IPS-NIHi11 (cell line): ENCODE measurements at regions not wholly inside any gene's neighbourhood (a gene's known extent, or its start where the extent isn't known, plus 50 kb on each side); places are given as distances from the start of the nearest gene placed in this dataset.
"Not testable (repeated sequence)": the region's sequence is repeated elsewhere in the genome, so short reads cannot be mapped to it uniquely, and the experiment has no call there.

ENCODE experiments used
- DNase-seq: peaks from one replicate; pipeline ENCODE4 v3.0.0; 2012; ENCODE audit warnings: mixed read lengths, low spot score

DNA sequence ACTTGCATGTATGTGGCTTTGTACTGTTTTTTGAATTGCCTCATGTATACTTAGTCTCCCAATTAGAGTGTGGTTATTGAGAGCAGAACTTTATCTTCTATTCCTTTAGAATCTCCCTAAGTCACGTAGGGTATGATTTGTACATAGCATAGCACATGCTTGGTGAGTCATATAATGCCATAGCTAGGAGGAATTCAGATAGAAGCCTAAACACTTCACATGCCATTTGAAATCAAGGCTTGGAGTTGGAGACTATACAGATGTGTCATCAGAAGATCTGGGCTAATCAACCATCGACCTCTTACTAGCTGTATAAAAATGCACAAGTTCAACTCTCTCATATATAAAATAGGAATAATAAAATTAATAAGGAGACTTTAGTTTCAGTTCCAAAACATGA is 222.6 kb upstream of the ST6GAL2 start:
- DNase-seq: no peak

GRCh38 chr2:107111623-107112022 is 225.7 kb upstream of the ST6GAL2 start:
- no peak for DNase-seq

DNA sequence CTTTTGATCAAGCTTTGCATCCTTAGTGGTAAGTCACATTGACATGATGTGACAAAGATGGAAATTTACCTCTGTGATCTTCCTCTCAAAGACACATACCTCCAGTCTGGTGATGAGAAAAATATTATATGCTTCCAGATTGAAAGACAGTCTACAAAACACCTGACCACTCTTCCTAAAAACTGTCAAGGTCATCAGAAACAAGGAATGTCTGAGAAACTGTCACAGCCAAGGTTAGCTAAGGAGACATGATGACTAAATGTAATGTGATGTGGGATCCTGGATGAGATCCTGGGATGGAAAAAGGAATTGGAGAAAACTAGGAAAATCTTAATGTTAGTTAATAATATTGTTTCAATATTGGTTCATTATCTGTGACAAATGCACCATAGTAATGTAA is 226.6 kb upstream of the ST6GAL2 start:
- no peak for DNase-seq

DNA sequence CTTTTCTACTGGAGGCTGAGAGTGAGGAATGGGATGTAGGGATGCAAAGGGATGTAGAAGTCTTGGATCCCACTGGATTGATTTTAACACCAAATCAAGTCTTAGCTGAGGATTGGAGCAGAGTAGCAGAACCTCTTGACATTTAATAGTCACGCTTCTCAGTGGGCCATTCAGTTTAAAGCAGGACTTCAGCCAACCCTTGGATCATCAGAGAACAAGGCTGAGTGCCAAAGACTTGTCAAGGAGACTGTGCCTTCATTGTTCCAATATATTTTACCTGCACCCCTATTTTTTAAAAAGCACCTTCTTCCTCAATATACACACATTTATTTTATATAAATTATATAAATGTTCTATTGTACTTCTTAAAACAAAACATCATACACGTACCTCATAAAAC is 242.4 kb upstream of the ST6GAL2 start:
- no peak for DNase-seq

- DNase-seq: no peak
Measured at GRCh38 chr2:107132070-107132469, 246.1 kb upstream of the ST6GAL2 start.

DNA sequence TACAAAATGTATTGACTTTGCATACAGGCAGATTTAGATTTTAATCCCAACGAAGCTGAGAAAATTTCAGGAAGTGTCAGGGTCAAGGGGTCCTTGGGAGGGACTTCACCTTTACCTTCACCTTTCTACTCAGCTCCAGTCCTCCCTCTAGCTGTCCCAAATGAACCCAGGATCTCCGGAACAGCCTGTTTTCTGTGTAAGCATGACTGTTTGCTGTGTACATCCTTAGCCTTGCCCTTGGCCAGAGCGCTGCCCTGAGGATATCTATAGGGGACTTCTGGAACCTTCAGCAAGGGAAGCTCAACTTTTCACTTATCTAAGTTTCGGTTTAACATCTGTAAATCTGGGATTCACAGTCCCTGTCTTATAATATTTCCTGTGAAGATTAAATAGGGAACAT is 246.8 kb upstream of the ST6GAL2 start:
- no peak for DNase-seq

DNA sequence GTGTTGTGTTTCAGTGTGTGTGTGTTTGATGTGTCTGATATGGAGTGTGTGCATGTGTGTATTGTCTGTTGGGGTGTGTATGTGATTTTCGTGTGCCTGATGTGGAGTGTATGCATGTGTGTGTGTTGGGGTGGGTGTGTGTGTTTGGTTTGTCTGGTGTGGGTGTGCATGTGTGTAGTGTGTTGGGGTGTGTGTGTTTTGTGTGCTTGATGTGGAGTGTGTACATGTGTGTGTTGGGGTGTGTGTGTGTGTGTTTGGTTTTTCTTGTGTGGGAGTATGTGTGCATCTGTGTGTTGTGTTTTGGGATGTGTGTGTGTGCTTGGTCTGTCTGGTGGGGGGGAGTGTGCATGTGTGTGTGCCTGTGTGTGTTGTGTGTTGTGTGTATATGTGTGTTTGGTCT is 247.4 kb upstream of the ST6GAL2 start:
- no peak for DNase-seq

DNA sequence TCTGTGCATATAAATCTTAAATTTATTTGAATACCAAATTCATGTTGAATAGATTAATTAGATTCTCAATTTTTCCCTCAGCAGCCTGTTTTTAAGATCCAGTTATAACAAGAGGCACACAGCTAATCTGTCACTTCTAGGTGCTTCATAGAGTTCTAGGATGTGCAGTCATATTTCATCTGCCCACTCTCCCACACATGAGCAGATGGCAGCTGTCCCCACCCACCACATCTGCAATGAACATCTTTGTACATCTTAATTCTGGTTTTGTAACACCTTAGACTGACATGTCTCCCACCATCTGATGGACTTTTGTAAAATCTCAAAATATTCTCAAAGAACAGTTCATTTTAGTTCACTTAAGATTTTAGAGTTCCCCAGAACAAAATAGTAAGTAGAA is 250.8 kb upstream of the ST6GAL2 start:
- DNase-seq: no peak

DNA sequence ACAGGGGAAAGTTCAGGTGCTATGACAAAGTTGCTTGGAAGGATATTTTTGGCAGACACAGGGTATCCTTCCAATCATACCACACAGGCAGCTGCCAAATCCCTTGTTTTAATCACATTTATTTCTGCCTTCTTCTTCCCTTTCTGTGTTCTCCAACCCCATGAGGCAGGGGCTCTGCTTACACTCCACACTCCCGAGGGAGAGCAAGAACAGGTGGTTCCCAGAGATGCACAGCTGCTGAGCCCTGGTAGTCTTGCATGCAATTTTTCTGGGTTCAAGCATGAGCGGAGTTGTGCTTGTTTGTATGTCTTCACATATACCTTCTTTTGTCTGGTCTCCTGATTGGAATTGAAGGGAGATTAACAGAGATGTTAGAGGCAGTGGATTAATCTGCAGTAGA is 251.7 kb upstream of the ST6GAL2 start:
- DNase-seq: no peak

- DNase-seq: no peak
Measured at GRCh38 chr2:107146181-107146580, 260.2 kb upstream of the ST6GAL2 start.

DNA sequence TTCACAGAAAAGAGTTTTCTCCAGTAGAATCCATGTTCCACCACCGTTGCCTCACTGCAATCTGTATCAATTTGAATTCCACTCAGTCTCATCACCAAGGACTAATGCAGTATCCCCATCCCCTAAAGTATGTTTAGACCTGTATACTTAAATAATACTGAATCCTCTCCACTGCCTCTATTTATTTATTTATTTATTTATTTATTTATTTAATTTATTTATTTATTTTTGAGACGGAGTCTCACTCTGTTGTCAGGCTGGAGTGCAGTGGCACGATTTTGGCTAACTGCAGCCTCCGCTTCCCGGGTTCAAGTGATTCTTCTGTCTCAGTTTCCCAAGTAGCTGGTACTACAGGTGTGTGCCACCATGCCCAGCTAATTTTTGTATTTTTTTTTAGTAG is 260.7 kb upstream of the ST6GAL2 start:
- not testable (repeated sequence) for DNase-seq

- DNase-seq: no peak
Measured at GRCh38 chr2:107148055-107148454, 262.1 kb upstream of the ST6GAL2 start.

DNA sequence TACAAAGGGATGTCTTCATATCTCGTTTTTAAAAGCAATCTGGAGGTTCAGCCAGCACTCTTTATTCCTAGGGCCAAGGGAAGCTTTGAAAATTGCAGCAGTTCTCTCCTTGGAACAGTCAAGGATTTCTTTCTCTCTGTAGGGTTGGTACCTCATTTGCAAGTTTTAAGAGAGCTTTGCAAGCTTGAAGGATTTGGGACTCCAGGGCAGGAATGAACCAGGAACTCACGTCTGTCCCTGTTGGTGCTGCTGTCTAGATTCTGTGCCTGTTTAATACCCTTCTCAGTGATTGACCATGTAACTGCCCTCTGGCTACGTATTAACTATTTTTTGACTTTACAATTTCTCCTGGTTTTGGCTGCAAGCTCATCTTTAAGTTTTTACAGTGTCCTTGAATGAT is 262.5 kb upstream of the ST6GAL2 start:
- no peak for DNase-seq

DNA sequence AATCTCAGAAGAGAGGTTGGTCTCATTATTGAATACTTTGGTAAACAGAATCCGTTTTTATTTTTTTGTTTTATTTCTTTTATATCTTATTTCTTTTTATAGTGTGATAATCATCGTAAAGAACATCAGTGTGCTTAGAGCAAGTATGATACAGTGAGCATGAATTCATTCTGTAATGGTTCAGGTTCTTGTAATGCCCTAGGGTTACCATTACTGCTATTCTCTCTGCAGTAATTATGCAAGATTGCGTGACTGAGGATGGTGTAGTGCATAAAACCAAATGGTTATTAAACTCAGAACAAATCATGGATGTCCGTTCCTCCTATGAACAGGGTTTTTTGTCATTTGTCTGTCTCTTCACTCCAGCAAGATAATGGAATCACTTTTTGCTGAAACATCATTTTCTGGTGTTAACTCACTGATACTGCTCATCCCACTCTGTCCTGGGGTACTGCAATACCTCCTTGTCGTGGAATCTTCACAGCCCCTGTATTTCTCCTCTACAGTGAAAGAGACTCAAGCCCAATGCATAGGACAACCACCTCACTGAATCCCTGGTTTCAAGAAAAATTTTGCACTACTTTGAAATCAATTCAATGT is 274.8 kb upstream of the ST6GAL2 start:
- DNase-seq: no peak

DNA sequence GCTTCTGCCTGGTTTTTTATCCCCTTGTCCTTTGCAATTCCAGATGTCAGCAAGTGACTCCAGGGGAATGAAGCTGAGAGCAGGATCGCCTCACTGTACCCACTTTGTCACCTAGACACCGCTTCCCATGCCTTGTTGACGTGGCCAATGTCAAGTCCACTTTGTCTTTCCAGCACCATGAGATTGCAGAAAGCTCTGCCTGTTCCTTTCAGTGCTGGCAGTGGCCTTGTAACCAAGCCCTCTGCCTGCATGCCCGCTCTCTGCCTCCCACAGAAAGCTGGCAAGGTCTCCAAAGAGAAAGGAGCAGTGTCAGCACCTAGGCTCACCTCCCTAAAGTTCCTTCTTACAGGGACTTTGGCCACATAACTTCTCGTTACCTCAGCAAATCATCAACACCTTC is 282.2 kb upstream of the ST6GAL2 start:
- DNase-seq: no peak

- no peak for DNase-seq
Measured at GRCh38 chr2:107174171-107174570, 288.2 kb upstream of the ST6GAL2 start.

GRCh38 chr2:107182981-107183380 is 297.0 kb upstream of the ST6GAL2 start:
- no peak for DNase-seq

DNA sequence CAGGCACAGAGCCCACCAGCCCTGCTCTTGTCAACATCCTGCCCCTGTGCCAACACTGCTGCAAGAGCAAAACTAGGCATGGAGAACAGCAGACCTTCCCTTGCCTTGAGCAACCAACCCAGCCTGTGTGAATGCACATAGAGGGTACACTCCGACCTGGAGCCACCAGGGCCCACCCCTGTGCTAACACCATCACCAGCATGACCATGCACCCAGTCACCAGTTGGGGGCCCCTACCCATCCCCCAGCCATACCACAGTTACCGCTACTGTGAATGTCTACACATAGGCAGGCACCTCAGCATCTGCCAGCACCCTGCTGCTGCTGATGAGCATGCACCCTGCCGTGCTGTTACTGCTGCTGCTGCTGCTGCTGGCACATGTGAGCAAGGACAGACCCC is 301.9 kb upstream of the ST6GAL2 start:
- no peak for DNase-seq

- DNase-seq: no peak
Measured at GRCh38 chr2:107195631-107196030, 309.7 kb upstream of the ST6GAL2 start.

GRCh38 chr2:107197594-107198294 is 311.8 kb upstream of the ST6GAL2 start:
- no peak for DNase-seq

- DNase-seq: no peak
Measured at GRCh38 chr2:107202962-107203591, 317.1 kb upstream of the ST6GAL2 start.

DNA sequence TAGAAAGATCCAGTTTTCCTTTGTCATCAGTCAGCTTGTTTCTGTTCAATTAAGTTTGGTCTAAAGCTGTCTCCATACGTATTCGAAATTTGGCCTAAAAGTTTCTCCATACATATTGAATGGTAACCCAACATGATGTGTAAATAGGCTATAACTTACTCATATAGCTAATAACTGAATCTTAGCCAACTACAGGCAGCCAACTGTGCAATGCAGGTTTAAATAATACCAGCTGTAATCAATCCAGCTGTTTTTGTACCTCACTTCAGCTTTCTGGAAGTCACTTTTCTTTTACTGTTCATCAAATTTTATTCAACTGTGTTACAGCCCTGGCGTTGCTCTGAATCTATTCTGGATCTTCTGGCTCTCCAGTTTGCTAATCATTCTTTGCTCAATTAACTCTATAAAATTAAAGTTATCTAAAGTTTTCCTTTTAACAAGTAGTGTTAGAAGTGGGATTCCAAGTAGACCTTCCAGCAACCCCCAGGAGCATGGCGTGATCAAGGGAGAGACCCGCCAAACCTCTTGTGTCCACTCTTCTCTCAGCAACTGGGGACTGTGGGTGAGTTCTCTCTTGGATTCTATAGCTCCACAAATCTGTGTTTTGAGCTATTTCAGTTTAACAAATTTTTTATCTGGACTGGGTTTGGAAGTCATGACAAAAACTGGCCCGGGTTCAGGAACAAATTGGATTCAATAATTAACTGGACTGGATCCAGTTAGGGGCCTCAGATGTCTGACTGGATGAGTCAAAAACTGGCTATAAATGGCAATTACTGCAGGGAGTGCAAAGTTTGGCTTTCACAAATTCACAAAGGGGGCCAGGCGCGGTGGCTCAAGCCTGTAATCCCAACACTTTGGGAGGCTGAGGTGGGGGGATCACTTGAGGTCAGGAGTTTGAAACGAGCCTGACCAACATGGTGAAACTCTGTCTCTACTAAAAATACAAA is 329.7 kb upstream of the ST6GAL2 start:
- DNase-seq: no peak

DNA sequence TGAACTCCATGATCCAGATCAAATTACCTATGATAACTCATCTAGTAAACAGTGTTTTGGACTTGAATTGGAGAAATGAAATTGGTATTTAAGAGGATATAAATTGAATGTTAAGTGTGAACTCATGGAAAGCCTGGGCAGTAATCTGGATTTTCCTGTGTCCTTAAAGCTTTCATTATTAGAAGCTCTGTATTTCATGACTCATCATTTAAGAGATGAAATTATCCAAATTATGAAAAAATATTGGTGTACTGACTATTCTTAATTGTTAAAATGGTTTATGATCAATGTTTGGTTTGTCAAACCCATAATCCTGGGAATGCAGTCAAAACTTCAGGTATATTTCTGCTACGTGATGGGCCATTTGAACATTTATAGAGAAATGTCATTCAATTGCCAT is 332.2 kb upstream of the ST6GAL2 start:
- DNase-seq: no peak
